Hepatocyte (in vitro differentiated cells): ENCODE measurements at regions not wholly inside any gene's neighbourhood (a gene's known extent, or its start where the extent isn't known, plus 50 kb on each side); places are given as distances from the start of the nearest gene placed in this dataset.

Experiments
- DNase-seq: peaks from one replicate; pipeline ENCODE4 v3.0.0-alpha.2; 2016; ENCODE audit warnings: low spot score
- H2AFZ ChIP-seq: fragments of 200-600 bp; sonication (generic); 2 replicates; pipeline ENCODE4 v1.6.0; 2016; ENCODE audit warnings: antibody characterized with exemption, mild to moderate bottlenecking
- H3K27ac ChIP-seq: fragments of 200-600 bp; sonication (generic); 2 replicates; pipeline ENCODE4 v1.5.1; 2016; ENCODE audit warnings: mild to moderate bottlenecking
- H3K27me3 ChIP-seq: fragments of 200-600 bp; sonication (generic); 2 replicates; pipeline ENCODE4 v1.6.1; 2016
- H3K36me3 ChIP-seq: fragments of 200-600 bp; sonication (generic); replicated peaks from 2 replicates; pipeline ENCODE4 v1.5.1; 2016; ENCODE audit warnings: low read depth; ENCODE audit not compliant: insufficient read depth
- H3K4me1 ChIP-seq: fragments of 200-600 bp; sonication (generic); 2 replicates; pipeline ENCODE4 v1.5.1; 2016; ENCODE audit warnings: mild to moderate bottlenecking, moderate library complexity; ENCODE audit not compliant: insufficient read depth
- H3K4me2 ChIP-seq: fragments of 200-600 bp; sonication (generic); 2 replicates; pipeline ENCODE4 v1.6.0; 2016
- H3K4me3 ChIP-seq: fragments of 200-600 bp; sonication (generic); 2 replicates; pipeline ENCODE4 v1.5.1; 2016; ENCODE audit warnings: mild to moderate bottlenecking
- H3K79me2 ChIP-seq: fragments of 200-600 bp; sonication (generic); 2 replicates; pipeline ENCODE4 v1.6.0; 2017; ENCODE audit warnings: mild to moderate bottlenecking
- H3K9me2 ChIP-seq: fragments of 200-600 bp; sonication (generic); replicated peaks from 2 replicates; pipeline ENCODE4 v1.6.0; 2017; ENCODE audit warnings: mild to moderate bottlenecking; ENCODE audit not compliant: insufficient read depth
- H3K9me3 ChIP-seq: fragments of 200-600 bp; sonication (generic); 2 replicates; pipeline ENCODE4 v1.5.1; 2016; ENCODE audit warnings: low read depth, mild to moderate bottlenecking
- H4K20me1 ChIP-seq: fragments of 200-600 bp; sonication (generic); 2 replicates; pipeline ENCODE4 v1.6.0; 2016; ENCODE audit warnings: mild to moderate bottlenecking; ENCODE audit not compliant: insufficient read depth, poor library complexity, severe bottlenecking
- EZH2 ChIP-seq: fragments of 200-600 bp; sonication (generic); IDR thresholded peaks from 2 replicates; pipeline ENCODE4 v1.6.1; 2016; ENCODE audit warnings: antibody characterized with exemption, mild to moderate bottlenecking, borderline replicate concordance
- EZH2phosphoT487 ChIP-seq: fragments of 200-600 bp; sonication (generic); IDR thresholded peaks from one replicate; pipeline ENCODE4 v1.6.1; 2018; ENCODE audit warnings: antibody characterized with exemption, mild to moderate bottlenecking, low read depth, moderate library complexity; ENCODE audit not compliant: unreplicated experiment, severe bottlenecking
- WGBS: methylation state at CpG from one replicate; pipeline ENCODE4 v1.1.6; 2016; ENCODE audit warnings: low lambda C conversion rate; ENCODE audit errors: missing lambda C conversion rate; 5-methylcytosine and 5-hydroxymethylcytosine counted together
- TF ChIP-seq, protein P1 (sequence below): fragments of 200-600 bp; sonication (generic); IDR thresholded peaks from 2 replicates; pipeline ENCODE4 v1.5.1; 2016; ENCODE audit warnings: antibody characterized with exemption, mild to moderate bottlenecking; ENCODE audit not compliant: poor library complexity

GRCh38 chr4:165760182-165760581 lies 112.9 kb upstream of the TLL1 start:
- WGBS, result 97% methylated on average over 7 of the region's 7 CpGs
- TF ChIP-seq, protein P1, sequence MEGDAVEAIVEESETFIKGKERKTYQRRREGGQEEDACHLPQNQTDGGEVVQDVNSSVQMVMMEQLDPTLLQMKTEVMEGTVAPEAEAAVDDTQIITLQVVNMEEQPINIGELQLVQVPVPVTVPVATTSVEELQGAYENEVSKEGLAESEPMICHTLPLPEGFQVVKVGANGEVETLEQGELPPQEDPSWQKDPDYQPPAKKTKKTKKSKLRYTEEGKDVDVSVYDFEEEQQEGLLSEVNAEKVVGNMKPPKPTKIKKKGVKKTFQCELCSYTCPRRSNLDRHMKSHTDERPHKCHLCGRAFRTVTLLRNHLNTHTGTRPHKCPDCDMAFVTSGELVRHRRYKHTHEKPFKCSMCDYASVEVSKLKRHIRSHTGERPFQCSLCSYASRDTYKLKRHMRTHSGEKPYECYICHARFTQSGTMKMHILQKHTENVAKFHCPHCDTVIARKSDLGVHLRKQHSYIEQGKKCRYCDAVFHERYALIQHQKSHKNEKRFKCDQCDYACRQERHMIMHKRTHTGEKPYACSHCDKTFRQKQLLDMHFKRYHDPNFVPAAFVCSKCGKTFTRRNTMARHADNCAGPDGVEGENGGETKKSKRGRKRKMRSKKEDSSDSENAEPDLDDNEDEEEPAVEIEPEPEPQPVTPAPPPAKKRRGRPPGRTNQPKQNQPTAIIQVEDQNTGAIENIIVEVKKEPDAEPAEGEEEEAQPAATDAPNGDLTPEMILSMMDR, result no peak
- TF ChIP-seq EZH2phosphoT487 (no peak), EZH2 (no peak)
- Histone ChIP-seq H4K20me1 (no peaks in the 10 kb centered on the region), H3K27me3 (no peaks in the 10 kb centered on the region), H3K4me1 (peaks cover 7% of the 10 kb centered on the region), H3K79me2 (no peaks in the 10 kb centered on the region), H3K4me2 (no peak overlapping the region), H3K4me3 (no peak overlapping the region), H3K36me3 (no peaks in the 10 kb centered on the region), H2AFZ (no peak overlapping the region), H3K9me3 (no peaks in the 10 kb centered on the region), H3K9me2 (no peaks in the 10 kb centered on the region), H3K27ac (no peak overlapping the region)
- DNase-seq, result no peak

- H3K27ac ChIP-seq, result no peak overlapping the region
- 45% methylated on average over 1 of the region's 1 CpG for WGBS
Measured at GRCh38 chr4:165761963-165762362, 111.1 kb upstream of the TLL1 start.

DNA sequence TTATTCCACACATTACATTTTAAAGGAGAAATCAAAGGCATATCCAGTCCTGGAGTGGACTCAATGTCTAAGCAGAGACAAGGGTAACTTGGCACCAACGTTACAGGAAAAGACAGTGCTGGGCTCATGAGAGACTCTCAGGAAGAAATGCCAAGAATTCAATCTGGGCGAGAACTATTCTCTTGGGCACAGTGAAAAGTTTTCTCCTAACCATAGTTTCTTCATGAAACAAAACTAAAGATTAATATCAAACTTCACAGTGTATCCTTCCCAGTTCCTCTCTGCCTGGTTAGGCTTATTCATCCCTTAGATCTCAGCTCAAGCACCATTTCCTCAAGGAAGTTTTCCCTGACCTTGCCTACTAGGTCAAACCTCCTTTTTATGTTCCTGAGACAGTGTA lies 109.4 kb upstream of the TLL1 start:
- no peak overlapping the region for H3K4me2 ChIP-seq
- no peak overlapping the region for H3K27ac ChIP-seq
- no peaks in the 10 kb centered on the region for H3K27me3 ChIP-seq
- H3K4me1 ChIP-seq, result no peaks in the 10 kb centered on the region
- H3K36me3 ChIP-seq, result no peaks in the 10 kb centered on the region
- 89% methylated on average over 2 of the region's 2 CpGs for WGBS
- DNase-seq, result no peak
- no peaks in the 10 kb centered on the region for H3K9me3 ChIP-seq
- no peaks in the 10 kb centered on the region for H3K79me2 ChIP-seq
- H2AFZ ChIP-seq, result no peak overlapping the region
- H3K4me3 ChIP-seq, result no peak overlapping the region
- no peaks in the 10 kb centered on the region for H4K20me1 ChIP-seq
- TF ChIP-seq EZH2phosphoT487, result no peak
- TF ChIP-seq, protein P1, result no peak
- TF ChIP-seq EZH2, result no peak
- H3K9me2 ChIP-seq, result no peaks in the 10 kb centered on the region

More at GRCh38 chr4:165761963-165762362, 111.1 kb upstream of the TLL1 start:
- Histone ChIP-seq H3K9me3 (no peaks in the 10 kb centered on the region), H3K79me2 (no peaks in the 10 kb centered on the region), H3K27me3 (no peaks in the 10 kb centered on the region), H3K36me3 (no peaks in the 10 kb centered on the region), H3K4me1 (peaks cover 7% of the 10 kb centered on the region), H3K4me3 (no peak overlapping the region), H2AFZ (no peak overlapping the region), H3K4me2 (no peak overlapping the region), H4K20me1 (no peaks in the 10 kb centered on the region), H3K9me2 (no peaks in the 10 kb centered on the region)
- DNase-seq, result no peak
- TF ChIP-seq, protein P1, result no peak
- TF ChIP-seq EZH2 (no peak), EZH2phosphoT487 (no peak)

- Histone ChIP-seq H3K27ac (no peak overlapping the region), H2AFZ (no peak overlapping the region)
- WGBS, result 74% methylated on average over 1 of the region's 1 CpG
Measured at GRCh38 chr4:165765053-165765452, 108.0 kb upstream of the TLL1 start.

More at GRCh38 chr4:165765053-165765452, 108.0 kb upstream of the TLL1 start:
- Histone ChIP-seq H4K20me1 (no peaks in the 10 kb centered on the region), H3K9me3 (no peaks in the 10 kb centered on the region), H3K4me2 (no peak overlapping the region), H3K4me3 (no peak overlapping the region), H3K9me2 (no peaks in the 10 kb centered on the region), H3K27me3 (no peaks in the 10 kb centered on the region), H3K36me3 (no peaks in the 10 kb centered on the region), H3K79me2 (no peaks in the 10 kb centered on the region), H3K4me1 (no peaks in the 10 kb centered on the region)
- peak; percentile 26 for DNase-seq
- TF ChIP-seq, protein P1, result no peak
- TF ChIP-seq EZH2 (no peak), EZH2phosphoT487 (no peak)
